GM18526 (cell line): ENCODE measurements at regions not wholly inside any gene's neighbourhood (a gene's known extent, or its start where the extent isn't known, plus 50 kb on each side); places are given as distances from the start of the nearest gene placed in this dataset.

Experiments used
- POLR2A ChIP-seq: IDR thresholded peaks from 3 replicates; pipeline ENCODE4 v1.6.1; 2011; ENCODE audit not compliant: insufficient read length; ENCODE audit errors: extremely low read depth

GRCh38 chr14:34036319-34036766, 85.5 kb upstream of the EGLN3 start:
- TF ChIP-seq POLR2A = no peak

- no peak for TF ChIP-seq POLR2A
Observed at GRCh38 chr14:34035934-34036250, 85.0 kb upstream of the EGLN3 start.

GRCh38 chr14:34035177-34035933, 84.5 kb upstream of the EGLN3 start:
- no peak for TF ChIP-seq POLR2A

- no peak for TF ChIP-seq POLR2A
Observed at GRCh38 chr14:34034447-34035176, 83.7 kb upstream of the EGLN3 start.

GRCh38 chr14:34032720-34033119, 81.8 kb upstream of the EGLN3 start:
- no peak for TF ChIP-seq POLR2A

- TF ChIP-seq POLR2A = no peak
Observed at GRCh38 chr14:34030864-34031263, 80.0 kb upstream of the EGLN3 start.

GRCh38 chr14:34029921-34030334, 79.1 kb upstream of the EGLN3 start:
- TF ChIP-seq POLR2A = no peak

GRCh38 chr14:34027990-34028495, 77.2 kb upstream of the EGLN3 start:
- TF ChIP-seq POLR2A = no peak

GRCh38 chr14:34027130-34027989, 76.5 kb upstream of the EGLN3 start:
- TF ChIP-seq POLR2A = no peak

- TF ChIP-seq POLR2A = no peak
Observed at GRCh38 chr14:34025325-34026017, 74.6 kb upstream of the EGLN3 start.

- no peak for TF ChIP-seq POLR2A
Observed at GRCh38 chr14:34024768-34025144, 73.9 kb upstream of the EGLN3 start.

- no peak for TF ChIP-seq POLR2A
Observed at GRCh38 chr14:34023824-34024767, 73.2 kb upstream of the EGLN3 start.

GRCh38 chr14:34021096-34021495, 70.2 kb upstream of the EGLN3 start:
- TF ChIP-seq POLR2A = no peak

- TF ChIP-seq POLR2A = no peak
Observed at GRCh38 chr14:34020014-34020413, 69.1 kb upstream of the EGLN3 start.
